H1 (cell line): ENCODE measurements at regions not wholly inside any gene's neighbourhood (a gene's known extent, or its start where the extent isn't known, plus 50 kb on each side); places are given as distances from the start of the nearest gene placed in this dataset.

Experiments used
- CTCF ChIA-PET: fragments of 300-600 bp; sonication (Branson Sonifier 250); formaldehyde crosslinking; loops from one replicate; lab custom pipeline; 2021; ENCODE audit not compliant: partially characterized antibody; lab: Charles Lee
- POLR2A ChIA-PET: fragments of 300-600 bp; sonication (Branson Sonifier 250); formaldehyde crosslinking; loops from one replicate; lab custom pipeline; 2021; ENCODE audit warnings: inconsistent platforms; ENCODE audit not compliant: partially characterized antibody; lab: Charles Lee
- DNase-seq, 2 experiments: peaks; one replicate each; pipeline versions ENCODE4 v3.0.0 to v3.0.0-alpha.2; 2010 to 2022; ENCODE audit warnings: low spot score in 2 of 2, low read depth in 1 of 2, mixed read lengths in 1 of 2
- FAIRE-seq: peaks from 2 replicates; lab custom pipeline; 2011; peaks lifted over from hg19 to GRCh38; lab: Jason Lieb, UNC
- H2AFZ ChIP-seq: 2 replicates; pipeline ENCODE4 v1.8.1; 2012; ENCODE audit warnings: low read length, inconsistent platforms
- H2AK5ac ChIP-seq: 2 replicates; pipeline ENCODE4 v1.6.1; 2013; ENCODE audit warnings: low read depth, low read length
- H2BK120ac ChIP-seq: replicated peaks from 2 replicates; pipeline ENCODE3; 2013; ENCODE audit warnings: low read depth, low read length, inconsistent platforms
- H2BK12ac ChIP-seq: 2 replicates; pipeline ENCODE4 v1.6.1; 2013; ENCODE audit warnings: low read depth, low read length
- H2BK15ac ChIP-seq: 2 replicates; pipeline ENCODE4 v1.6.1; 2013; ENCODE audit warnings: low read length
- H2BK20ac ChIP-seq: 2 replicates; pipeline ENCODE4 v1.6.1; 2013; ENCODE audit warnings: low read length
- H2BK5ac ChIP-seq: 2 replicates; pipeline ENCODE4 v1.6.1; 2013; ENCODE audit warnings: low read depth, low read length
- H3K14ac ChIP-seq: 2 replicates; pipeline ENCODE4 v1.6.1; 2013; ENCODE audit warnings: inconsistent platforms; ENCODE audit not compliant: insufficient read length
- H3K18ac ChIP-seq: 2 replicates; pipeline ENCODE4 v1.6.1; 2013; ENCODE audit warnings: low read length; ENCODE audit errors: extremely low read depth
- H3K23ac ChIP-seq: 2 replicates; pipeline ENCODE4 v1.6.1; 2013; ENCODE audit warnings: inconsistent platforms; ENCODE audit not compliant: insufficient read length
- H3K23me2 ChIP-seq: 2 replicates; pipeline ENCODE4 v1.6.1; 2013; ENCODE audit warnings: low read depth, low read length
- H3K27ac ChIP-seq: 2 replicates; pipeline ENCODE4 v1.6.1; 2011; ENCODE audit warnings: low read depth, low read length, inconsistent platforms
- H3K27me3 ChIP-seq, 4 experiments: replicated peaks in 1 of 4; 1 replicate in 1 of 4; 2 replicates in 3 of 4; pipeline versions ENCODE4 v1.6.1 to v1.8.1; 2011 to 2013; ENCODE audit warnings: low read length in 3 of 4, mild to moderate bottlenecking in 3 of 4, inconsistent platforms in 2 of 4, mixed read lengths in 2 of 4, moderate library complexity in 1 of 4; ENCODE audit not compliant: control insufficient read depth in 3 of 4, insufficient read depth in 3 of 4; ENCODE audit errors: extremely low read depth in 1 of 4
- H3K36me3 ChIP-seq, 4 experiments: 2 replicates each; pipeline versions ENCODE4 v1.6.1 to v1.8.1; 2011 to 2013; ENCODE audit warnings: mild to moderate bottlenecking in 4 of 4, low read length in 3 of 4, moderate library complexity in 2 of 4, control low read depth in 1 of 4, inconsistent platforms in 1 of 4; ENCODE audit not compliant: insufficient read depth in 4 of 4, control insufficient read depth in 2 of 4
- H3K4ac ChIP-seq: replicated peaks from 2 replicates; pipeline ENCODE3; 2013; ENCODE audit warnings: low read length, low read depth, mixed read lengths, inconsistent platforms; ENCODE audit not compliant: insufficient read length
- H3K4me1 ChIP-seq, 4 experiments: replicated peaks in 1 of 4; 1 replicate in 1 of 4; 2 replicates in 3 of 4; pipeline versions ENCODE4 v1.6.1 to v1.8.1; 2011 to 2013; ENCODE audit warnings: low read length in 3 of 4, inconsistent platforms in 2 of 4, mixed read lengths in 1 of 4; ENCODE audit not compliant: insufficient read depth in 4 of 4, control insufficient read depth in 3 of 4
- H3K4me2 ChIP-seq, 2 experiments: 2 replicates each; pipeline versions ENCODE4 v1.6.1 to v1.8.1; 2011 to 2013; ENCODE audit warnings: low read depth in 2 of 2, low read length in 2 of 2, control low read depth in 1 of 2, inconsistent platforms in 1 of 2, mild to moderate bottlenecking in 1 of 2; ENCODE audit not compliant: insufficient read depth in 1 of 2
- H3K4me3 ChIP-seq, 4 experiments: fragments of 200-600, 300-600 bp in 1 of 4; sonication (generic), shearing (Covaris generic), sonication (Bioruptor Twin) in 1 of 4; 2 replicates each; pipeline versions ENCODE4 v1.5.1 to v1.8.1; 2011 to 2016; ENCODE audit warnings: low read length in 4 of 4, low read depth in 3 of 4, control low read depth in 2 of 4, inconsistent platforms in 2 of 4, mild to moderate bottlenecking in 2 of 4, mixed read lengths in 1 of 4, moderate library complexity in 1 of 4; ENCODE audit not compliant: insufficient read depth in 2 of 4; ENCODE audit errors: extremely low read depth in 1 of 4
- H3K56ac ChIP-seq: replicated peaks from 2 replicates; pipeline ENCODE3; 2013; ENCODE audit warnings: low read depth, mild to moderate bottlenecking, mixed read lengths, low read length, inconsistent platforms; ENCODE audit not compliant: insufficient read length
- H3K79me1 ChIP-seq: 2 replicates; pipeline ENCODE4 v1.6.1; 2013; ENCODE audit warnings: low read depth, low read length, control low read depth
- H3K79me2 ChIP-seq, 2 experiments: 2 replicates each; pipeline versions ENCODE4 v1.6.1 to v1.8.1; 2012 to 2013; ENCODE audit warnings: low read length in 2 of 2, mild to moderate bottlenecking in 2 of 2, inconsistent platforms in 1 of 2; ENCODE audit not compliant: insufficient read depth in 2 of 2, control insufficient read depth in 1 of 2
- H3K9ac ChIP-seq, 4 experiments: replicated peaks in 1 of 4; 1 replicate in 1 of 4; 2 replicates in 3 of 4; pipeline versions ENCODE4 v1.6.1 to v1.8.1; 2011 to 2013; ENCODE audit warnings: low read depth in 3 of 4, low read length in 3 of 4, control low read depth in 2 of 4, mild to moderate bottlenecking in 2 of 4, moderate library complexity in 2 of 4, inconsistent platforms in 1 of 4; ENCODE audit errors: extremely low read depth in 1 of 4
- H3K9me3 ChIP-seq, 2 experiments: 2 replicates each; pipeline versions ENCODE4 v1.6.1 to v1.8.1; 2012 to 2013; ENCODE audit warnings: mild to moderate bottlenecking in 2 of 2, moderate library complexity in 2 of 2, control low read depth in 1 of 2, inconsistent platforms in 1 of 2, low read depth in 1 of 2, low read length in 1 of 2, mixed read lengths in 1 of 2; ENCODE audit not compliant: insufficient read depth in 2 of 2
- H4K20me1 ChIP-seq, 2 experiments: replicated peaks in 1 of 2; 2 replicates each; pipeline versions ENCODE3 to v1.8.1; 2011 to 2013; ENCODE audit warnings: inconsistent platforms in 2 of 2, low read length in 2 of 2, mild to moderate bottlenecking in 1 of 2; ENCODE audit not compliant: insufficient read depth in 2 of 2, control insufficient read depth in 1 of 2
- H4K5ac ChIP-seq: 2 replicates; pipeline ENCODE4 v1.6.1; 2013; ENCODE audit warnings: low read length, low read depth, mixed read lengths, inconsistent platforms; ENCODE audit not compliant: insufficient read length
- H4K8ac ChIP-seq: 2 replicates; pipeline ENCODE4 v1.8.0; 2013; ENCODE audit warnings: mild to moderate bottlenecking, moderate library complexity, low read length, inconsistent platforms; ENCODE audit not compliant: insufficient read depth; ENCODE audit errors: extremely low read depth
- H4K91ac ChIP-seq: replicated peaks from 2 replicates; pipeline ENCODE3; 2013; ENCODE audit warnings: low read length, mixed read lengths, inconsistent platforms; ENCODE audit not compliant: insufficient read length
- ASH2L ChIP-seq: fragments of 200-600, 300-600 bp; sonication (generic); IDR thresholded peaks from one replicate; pipeline ENCODE4 v1.7.1; 2017; ENCODE audit warnings: low read length
- MAFK ChIP-seq: IDR thresholded peaks from 2 replicates; pipeline ENCODE4 v1.6.1; 2012; ENCODE audit warnings: low read depth, mild to moderate bottlenecking, improper control_type of control experiment, low read length
- TAF7 ChIP-seq: optimal IDR thresholded peaks from 2 replicates; pipeline ENCODE3; 2011; ENCODE audit warnings: low read depth, mild to moderate bottlenecking, inconsistent platforms, low read length, moderate library complexity, borderline replicate concordance
- WGBS, 2 experiments: shearing (Covaris generic) in 1 of 2; methylation state at CpG; one replicate each; pipeline versions ENCODE4 v1.1.6 to v1.1.7; 2013 to 2015; ENCODE audit warnings: low lambda C conversion rate in 2 of 2, mixed read lengths in 2 of 2, inconsistent platforms in 1 of 2, low coverage in 1 of 2, missing lambda C conversion rate in 1 of 2; ENCODE audit not compliant: insufficient replicate concordance in 2 of 2, insufficient coverage in 1 of 2, insufficient read length in 1 of 2; ENCODE audit errors: extremely low coverage in 1 of 2, missing lambda C conversion rate in 1 of 2; 5-methylcytosine and 5-hydroxymethylcytosine counted together

- Histone ChIP-seq H3K36me3 (no peaks in the 10 kb centered on the region; a peak in 1 of 8 replicates), H2AK5ac (no peak overlapping the region), H4K20me1 (no peaks in the 10 kb centered on the region), H3K4ac (no peak overlapping the region), H3K79me2 (no peaks in the 10 kb centered on the region), H2BK120ac (no peak overlapping the region), H3K23ac (no peak overlapping the region), H2BK5ac (no peak overlapping the region), H3K23me2 (no peaks in the 10 kb centered on the region), H3K4me1 (no peaks in the 10 kb centered on the region), H3K14ac (no peak overlapping the region), H2BK12ac (no peak overlapping the region), H3K4me3 (no peak overlapping the region), H3K9me3 (no peaks in the 10 kb centered on the region), H3K79me1 (no peaks in the 10 kb centered on the region), H3K27me3 (peaks cover 0 to 1% (median 0%) of the 10 kb centered on the region in 4 experiments; a peak in 1 of 7 replicates), H2BK20ac (no peak overlapping the region), H2BK15ac (no peak overlapping the region), H3K4me2 (no peak overlapping the region), H4K91ac (no peak overlapping the region), H3K9ac (no peak overlapping the region), H4K8ac (no peak overlapping the region), H2AFZ (0 out of 2 replicates have a peak overlapping the region, but pooled peaks have one; percentile 10), H3K18ac (no peak overlapping the region), H3K27ac (no peak overlapping the region), H4K5ac (no peak overlapping the region), H3K56ac (no peak overlapping the region)
- TF ChIP-seq MAFK: no peak
- TF ChIP-seq TAF7: no peak
- TF ChIP-seq ASH2L: no peak
- no peak for FAIRE-seq
- 92% methylated on average over 3 of the region's 3 CpGs; no CpG with 5 or more reads in 1 of the 2 experiments for WGBS, 2 experiments
- POLR2A ChIA-PET: no interaction called here
- CTCF ChIA-PET: interaction anchor here (1.2 kb wide), 1 partner anchor 18 kb away, joined by 3 read pairs; no protein-coding TSS in a partner anchor
- DNase-seq: no peak
These were observed 387.1 kb downstream of the RND3 start for GRCh38 chr2:150100336-150100735.
